ENCODE measurements at regions not wholly inside any gene's neighbourhood (a gene's known extent, or its start where the extent isn't known, plus 50 kb on each side); places are given as distances from the start of the nearest gene placed in this dataset.
"Not testable (repeated sequence)": the region's sequence is repeated elsewhere in the genome, so short reads cannot be mapped to it uniquely, and the experiment has no call there.

- no peak for DNase-seq (ENCODE audit: low spot score)
Observed at GRCh38 chr6:71602385-71603007, 283.9 kb upstream of the RIMS1 start.

GRCh38 chr6:71603021-71603420, 283.3 kb upstream of the RIMS1 start:
- no peak for DNase-seq (ENCODE audit: low spot score)

GRCh38 chr6:71608646-71609045, 277.7 kb upstream of the RIMS1 start:
- DNase-seq (ENCODE audit: low spot score), result no peak

- no peak for DNase-seq (ENCODE audit: low spot score)
Observed at GRCh38 chr6:71619836-71620235, 266.5 kb upstream of the RIMS1 start.

GRCh38 chr6:71621918-71622519, 264.3 kb upstream of the RIMS1 start:
- peak; percentile 26 for DNase-seq (ENCODE audit: low spot score)

GRCh38 chr6:71642120-71642519, 244.2 kb upstream of the RIMS1 start:
- DNase-seq (ENCODE audit: low spot score), result no peak

- no peak for DNase-seq (ENCODE audit: low spot score)
Observed at GRCh38 chr6:71642793-71643192, 243.6 kb upstream of the RIMS1 start.

- no peak for DNase-seq (ENCODE audit: low spot score)
Observed at GRCh38 chr6:71645299-71645698, 241.1 kb upstream of the RIMS1 start.

GRCh38 chr6:71649915-71650314, 236.4 kb upstream of the RIMS1 start:
- DNase-seq (ENCODE audit: low spot score), result no peak

- DNase-seq (ENCODE audit: low spot score), result no peak
Observed at GRCh38 chr6:71651636-71652035, 234.7 kb upstream of the RIMS1 start.

GRCh38 chr6:71656121-71656520, 230.2 kb upstream of the RIMS1 start:
- DNase-seq (ENCODE audit: low spot score), result no peak

GRCh38 chr6:71665931-71666330, 220.4 kb upstream of the RIMS1 start:
- no peak for DNase-seq (ENCODE audit: low spot score)

- no peak for DNase-seq (ENCODE audit: low spot score)
Observed at GRCh38 chr6:71672876-71673275, 213.5 kb upstream of the RIMS1 start.

GRCh38 chr6:71675386-71675785, 211.0 kb upstream of the RIMS1 start:
- DNase-seq (ENCODE audit: low spot score), result no peak

- DNase-seq (ENCODE audit: low spot score), result no peak
Observed at GRCh38 chr6:71676298-71676697, 210.1 kb upstream of the RIMS1 start.

GRCh38 chr6:71678091-71678490, 208.3 kb upstream of the RIMS1 start:
- DNase-seq (ENCODE audit: low spot score), result no peak

- no peak for DNase-seq (ENCODE audit: low spot score)
Observed at GRCh38 chr6:71681234-71681867, 205.0 kb upstream of the RIMS1 start.

GRCh38 chr6:71686021-71686677, 200.2 kb upstream of the RIMS1 start:
- not testable (repeated sequence) for DNase-seq (ENCODE audit: low spot score)

- DNase-seq (ENCODE audit: low spot score), result no peak
Observed at GRCh38 chr6:71698702-71699101, 187.6 kb upstream of the RIMS1 start.

- peak; percentile 38 for DNase-seq (ENCODE audit: low spot score)
Observed at GRCh38 chr6:71706523-71706922, 179.8 kb upstream of the RIMS1 start.

GRCh38 chr6:71707059-71707458, 179.3 kb upstream of the RIMS1 start:
- DNase-seq (ENCODE audit: low spot score), result no peak

- DNase-seq (ENCODE audit: low spot score), result no peak
Observed at GRCh38 chr6:71720705-71721104, 165.6 kb upstream of the RIMS1 start.

GRCh38 chr6:71721642-71722041, 164.7 kb upstream of the RIMS1 start:
- no peak for DNase-seq (ENCODE audit: low spot score)
